HCT116 (cell line): ENCODE measurements at regions not wholly inside any gene's neighbourhood (a gene's known extent, or its start where the extent isn't known, plus 50 kb on each side); places are given as distances from the start of the nearest gene placed in this dataset.
A peak's percentile ranks its signal among the peaks of the same experiment; 100 is the strongest.

ENCODE experiments used
- ATAC-seq: fragments of 200-7000 bp; cut with Tn5 transposase; 2 replicates; pipeline ENCODE4 v1.9.1; 2020; ENCODE audit warnings: mild to moderate bottlenecking, moderate library complexity
- BruUV-seq: library from RNA; stranded (reverse); fragments of 400-500 nt; replicated peaks from 2 replicates; lab custom pipeline; 2021; lab: Mats Ljungman, UMichigan
- CTCF ChIA-PET: fragments of 300-600 bp; sonication (Branson Sonifier 250); formaldehyde crosslinking; loops from one replicate; lab custom pipeline; 2021; ENCODE audit warnings: antibody characterized with exemption; lab: Charles Lee
- POLR2A ChIA-PET: fragments of 300-600, 350-600 bp; sonication (Branson Sonifier 250); formaldehyde crosslinking; loops from one replicate; lab custom pipeline; 2021; ENCODE audit warnings: antibody characterized with exemption; lab: Charles Lee
- RAD21 ChIA-PET, 2 experiments: fragments of 300-600 bp; sonication (Branson Sonifier 250); formaldehyde crosslinking; loops; one replicate each; lab custom pipeline; 2023; ENCODE audit warnings: low total read pairs in 2 of 2; ENCODE audit not compliant: uncharacterized antibody in 2 of 2, unreplicated experiment in 2 of 2, low non-redundant PET in 1 of 2; lab: Charles Lee
- DNase-seq: peaks from one replicate; pipeline ENCODE4 v3.0.0-alpha.2; 2010; ENCODE audit warnings: low read depth, low spot score
- H2AFZ ChIP-seq: fragments of 200-600 bp; shearing (Covaris generic), sonication (generic); 2 replicates; pipeline ENCODE4 v1.6.1; 2017; ENCODE audit warnings: low read depth, mixed run types, mixed read lengths, antibody characterized with exemption, low read length; ENCODE audit not compliant: poor library complexity, severe bottlenecking
- H3K27ac ChIP-seq: 2 replicates; pipeline ENCODE4 v1.5.1; 2012; ENCODE audit warnings: low read depth, low read length
- H3K27me3 ChIP-seq: fragments of 200-600 bp; sonication (generic); 2 replicates; pipeline ENCODE4 v1.6.1; 2016; ENCODE audit warnings: mixed run types, low read length, mixed read lengths; ENCODE audit not compliant: insufficient read depth
- H3K36me3 ChIP-seq, 2 experiments: fragments of 200-500 bp in 1 of 2; fragments of 200-600 bp in 1 of 2; sonication (Bioruptor generic) in 1 of 2; sonication (generic) in 1 of 2; 2 replicates each; pipeline versions ENCODE4 v1.5.1 to v1.6.1; 2014 to 2016; ENCODE audit warnings: low read length in 2 of 2, inconsistent platforms in 1 of 2, mixed read lengths in 1 of 2, mixed run types in 1 of 2; ENCODE audit not compliant: insufficient read depth in 2 of 2, control insufficient read depth in 1 of 2
- H3K4me1 ChIP-seq, 2 experiments: fragments of 200-600 bp in 1 of 2; sonication (generic) in 1 of 2; 2 replicates each; pipeline versions ENCODE4 v1.5.1 to v1.6.1; 2012 to 2017; ENCODE audit warnings: low read length in 2 of 2, inconsistent platforms in 1 of 2, mild to moderate bottlenecking in 1 of 2, mixed read lengths in 1 of 2, mixed run types in 1 of 2, moderate library complexity in 1 of 2; ENCODE audit not compliant: insufficient read depth in 2 of 2, control insufficient read depth in 1 of 2
- H3K4me2 ChIP-seq: fragments of 200-600 bp; sonication (generic); 2 replicates; pipeline ENCODE4 v1.6.1; 2017; ENCODE audit warnings: mixed run types, low read length, mixed read lengths
- H3K4me3 ChIP-seq, 2 experiments: fragments of 200-600 bp in 1 of 2; sonication (generic) in 1 of 2; replicated peaks in 1 of 2; 2 replicates each; pipeline ENCODE4 v1.5.1; 2011 to 2016; ENCODE audit warnings: low read length in 2 of 2, control low read depth in 1 of 2, low read depth in 1 of 2, mild to moderate bottlenecking in 1 of 2, mixed read lengths in 1 of 2, mixed run types in 1 of 2
- H3K79me2 ChIP-seq: fragments of 200-600 bp; sonication (generic); 2 replicates; pipeline ENCODE4 v1.6.1; 2017; ENCODE audit warnings: mild to moderate bottlenecking, mixed run types, low read length, moderate library complexity, mixed read lengths; ENCODE audit not compliant: insufficient read depth
- H3K9ac ChIP-seq: fragments of 200-600 bp; sonication (generic); 2 replicates; pipeline ENCODE4 v1.6.1; 2016; ENCODE audit warnings: low read length, mixed read lengths
- H3K9me2 ChIP-seq: fragments of 200-600 bp; sonication (generic), shearing (Covaris generic); 2 replicates; pipeline ENCODE4 v1.6.1; 2017; ENCODE audit warnings: mixed run types, mild to moderate bottlenecking, moderate library complexity; ENCODE audit not compliant: insufficient read depth
- H3K9me3 ChIP-seq, 2 experiments: fragments of 200-500 bp in 1 of 2; fragments of 200-600 bp in 1 of 2; sonication (Bioruptor generic) in 1 of 2; sonication (generic) in 1 of 2; 2 replicates each; pipeline ENCODE4 v1.6.1; 2014 to 2017; ENCODE audit warnings: low read length in 2 of 2, mixed read lengths in 2 of 2, inconsistent platforms in 1 of 2, low read depth in 1 of 2, mild to moderate bottlenecking in 1 of 2, mixed run types in 1 of 2, moderate library complexity in 1 of 2; ENCODE audit not compliant: control insufficient read depth in 1 of 2, insufficient read depth in 1 of 2
- H4K20me1 ChIP-seq: fragments of 200-600 bp; sonication (generic), shearing (Covaris generic); 2 replicates; pipeline ENCODE4 v1.6.1; 2017; ENCODE audit warnings: mixed run types, mild to moderate bottlenecking, moderate library complexity; ENCODE audit not compliant: insufficient read depth
- CBX3 ChIP-seq: IDR thresholded peaks from 2 replicates; pipeline ENCODE4 v1.6.1; 2012; ENCODE audit warnings: low read depth
- CEBPB ChIP-seq: IDR thresholded peaks from 2 replicates; pipeline ENCODE4 v1.6.1; 2012; ENCODE audit warnings: low read depth
- EGR1 ChIP-seq: IDR thresholded peaks from 2 replicates; pipeline ENCODE4 v1.6.1; 2012; ENCODE audit warnings: low read depth
- EZH2 ChIP-seq: fragments of 200-600 bp; sonication (generic); IDR thresholded peaks from 2 replicates; pipeline ENCODE4 v1.6.1; 2017; ENCODE audit warnings: antibody characterized with exemption, mixed run types
- FOSL1 ChIP-seq: IDR thresholded peaks from 2 replicates; pipeline ENCODE4 v1.6.1; 2012; ENCODE audit warnings: low read depth
- POLR2A ChIP-seq: IDR thresholded peaks from 2 replicates; pipeline ENCODE4 v1.7.0; 2011; ENCODE audit warnings: borderline replicate concordance; ENCODE audit not compliant: insufficient read depth, insufficient read length; ENCODE audit errors: extremely low read depth
- SP1 ChIP-seq: IDR thresholded peaks from 2 replicates; pipeline ENCODE4 v1.6.1; 2012; ENCODE audit warnings: low read depth
- ZFX ChIP-seq: fragments of 450-650 bp; IDR thresholded peaks from 2 replicates; pipeline ENCODE4 v1.6.1; 2017
- ZNF274 ChIP-seq: fragments of 200-500 bp; sonication (Bioruptor generic); IDR thresholded peaks from 2 replicates; pipeline ENCODE4 v1.6.1; 2014; ENCODE audit warnings: mild to moderate bottlenecking, low read depth, low read length, inconsistent platforms
- intact Hi-C: fragments of 100-400 bp; cut with micrococcal nuclease; formaldehyde crosslinking; loops from 2 replicates; pipeline ENCODE4 v1.10.0; 2022
- TF ChIP-seq, protein P1 (sequence below): IDR thresholded peaks from 2 replicates; pipeline ENCODE4 v1.6.1; 2012
- TF ChIP-seq, protein P2 (sequence below): IDR thresholded peaks from 2 replicates; pipeline ENCODE4 v1.6.1; 2012; ENCODE audit warnings: low read depth
- TF ChIP-seq, protein P3 (sequence below): IDR thresholded peaks from 2 replicates; pipeline ENCODE4 v1.6.1; 2012

DNA sequence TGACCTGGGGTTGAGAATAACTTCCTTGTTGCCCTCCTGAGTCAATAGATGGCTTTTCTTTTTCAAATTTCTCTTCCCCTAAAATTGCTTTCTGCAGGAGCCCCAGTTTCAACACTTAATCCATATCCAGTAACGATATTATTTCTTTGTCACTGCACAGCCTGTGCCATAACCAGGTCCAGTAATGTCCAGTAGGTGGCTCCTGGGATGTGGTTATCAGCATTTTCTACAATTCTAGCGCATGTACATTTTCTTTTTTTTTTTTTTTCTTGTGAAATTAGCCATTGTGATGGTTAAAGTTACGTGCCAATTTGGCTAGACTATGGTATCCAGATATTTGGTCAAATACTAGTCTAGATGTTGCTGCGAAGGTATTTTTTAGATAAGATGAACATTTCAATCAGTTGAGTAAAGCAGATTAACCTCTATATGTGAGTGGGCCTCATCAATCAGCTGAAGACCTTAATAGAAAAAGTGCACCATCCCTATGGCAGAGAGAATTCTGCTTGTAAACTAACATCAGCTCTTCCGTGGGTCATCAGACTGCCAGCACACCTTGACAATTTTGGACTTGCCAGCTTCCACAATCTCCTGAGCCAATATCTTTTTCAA, 72.9 kb upstream of the SCG2 start (continued):
- no peak for TF ChIP-seq ZNF274
- TF ChIP-seq SP1 = no peak
- TF ChIP-seq, protein P1, sequence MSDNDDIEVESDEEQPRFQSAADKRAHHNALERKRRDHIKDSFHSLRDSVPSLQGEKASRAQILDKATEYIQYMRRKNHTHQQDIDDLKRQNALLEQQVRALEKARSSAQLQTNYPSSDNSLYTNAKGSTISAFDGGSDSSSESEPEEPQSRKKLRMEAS = no peak
- TF ChIP-seq POLR2A = no peak
- TF ChIP-seq EZH2 = no peak
- no peak for TF ChIP-seq EGR1
- TF ChIP-seq, protein P2, sequence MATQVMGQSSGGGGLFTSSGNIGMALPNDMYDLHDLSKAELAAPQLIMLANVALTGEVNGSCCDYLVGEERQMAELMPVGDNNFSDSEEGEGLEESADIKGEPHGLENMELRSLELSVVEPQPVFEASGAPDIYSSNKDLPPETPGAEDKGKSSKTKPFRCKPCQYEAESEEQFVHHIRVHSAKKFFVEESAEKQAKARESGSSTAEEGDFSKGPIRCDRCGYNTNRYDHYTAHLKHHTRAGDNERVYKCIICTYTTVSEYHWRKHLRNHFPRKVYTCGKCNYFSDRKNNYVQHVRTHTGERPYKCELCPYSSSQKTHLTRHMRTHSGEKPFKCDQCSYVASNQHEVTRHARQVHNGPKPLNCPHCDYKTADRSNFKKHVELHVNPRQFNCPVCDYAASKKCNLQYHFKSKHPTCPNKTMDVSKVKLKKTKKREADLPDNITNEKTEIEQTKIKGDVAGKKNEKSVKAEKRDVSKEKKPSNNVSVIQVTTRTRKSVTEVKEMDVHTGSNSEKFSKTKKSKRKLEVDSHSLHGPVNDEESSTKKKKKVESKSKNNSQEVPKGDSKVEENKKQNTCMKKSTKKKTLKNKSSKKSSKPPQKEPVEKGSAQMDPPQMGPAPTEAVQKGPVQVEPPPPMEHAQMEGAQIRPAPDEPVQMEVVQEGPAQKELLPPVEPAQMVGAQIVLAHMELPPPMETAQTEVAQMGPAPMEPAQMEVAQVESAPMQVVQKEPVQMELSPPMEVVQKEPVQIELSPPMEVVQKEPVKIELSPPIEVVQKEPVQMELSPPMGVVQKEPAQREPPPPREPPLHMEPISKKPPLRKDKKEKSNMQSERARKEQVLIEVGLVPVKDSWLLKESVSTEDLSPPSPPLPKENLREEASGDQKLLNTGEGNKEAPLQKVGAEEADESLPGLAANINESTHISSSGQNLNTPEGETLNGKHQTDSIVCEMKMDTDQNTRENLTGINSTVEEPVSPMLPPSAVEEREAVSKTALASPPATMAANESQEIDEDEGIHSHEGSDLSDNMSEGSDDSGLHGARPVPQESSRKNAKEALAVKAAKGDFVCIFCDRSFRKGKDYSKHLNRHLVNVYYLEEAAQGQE = no peak

DNA sequence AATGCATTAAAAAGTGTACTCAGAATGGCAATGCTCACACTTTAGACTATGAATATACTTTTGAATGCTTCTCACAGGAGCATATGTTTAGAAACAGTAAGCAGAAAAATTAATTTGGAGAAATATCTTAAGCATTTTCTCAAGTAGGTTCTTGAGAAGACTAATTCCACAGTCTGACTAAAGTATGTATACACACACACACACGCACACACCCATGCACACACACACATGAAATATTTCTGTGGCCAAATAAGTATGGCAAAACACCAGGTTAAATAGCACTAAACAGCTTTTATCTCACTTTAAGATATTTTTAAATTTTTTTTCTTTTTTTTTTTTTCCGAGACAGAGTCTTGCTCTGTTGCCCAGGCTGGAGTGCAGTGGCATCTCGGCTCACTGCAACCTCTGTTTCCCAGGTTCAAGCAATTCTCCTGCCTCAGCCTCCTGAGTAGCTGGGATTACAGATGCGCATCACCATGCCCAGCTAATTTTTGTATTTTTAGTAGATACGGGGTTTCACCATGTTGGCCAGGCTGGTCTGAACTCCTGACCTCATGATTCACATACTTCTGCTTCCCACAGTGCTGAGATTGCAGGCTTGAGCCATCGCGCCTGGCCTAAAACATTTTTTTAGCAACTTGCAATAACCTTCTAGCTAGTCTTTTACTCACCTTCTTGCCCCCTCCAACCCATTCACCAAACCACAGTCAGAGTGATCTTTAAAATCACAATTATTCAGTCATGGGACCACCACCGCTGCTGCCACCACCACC, 67.5 kb upstream of the SCG2 start:
- Histone ChIP-seq H3K36me3 (0 out of 4 replicates have a peak, but pooled peaks cover 0 to 6% of the 10 kb centered on the region in 2 experiments), H3K9me3 (no peaks in the 10 kb centered on the region), H3K9ac (no peak overlapping the region), H3K4me3 (no peak overlapping the region), H4K20me1 (no peaks in the 10 kb centered on the region), H2AFZ (no peak overlapping the region), H3K4me1 (peaks cover 19 to 41% of the 10 kb centered on the region in 2 experiments), H3K79me2 (no peaks in the 10 kb centered on the region), H3K27me3 (no peaks in the 10 kb centered on the region), H3K9me2 (no peaks in the 10 kb centered on the region), H3K27ac (no peak overlapping the region), H3K4me2 (no peak overlapping the region)
- POLR2A ChIA-PET = no interaction called here
- ATAC-seq (peak; percentile 29; the same call in 1 of the 2 replicates), DNase-seq (no peak)
- no TSS peak for BruUV-seq
- CTCF ChIA-PET = no interaction called here
- no peak for TF ChIP-seq CEBPB
- TF ChIP-seq ZFX = no peak
- no peak for TF ChIP-seq FOSL1
- no peak for TF ChIP-seq CBX3
- no peak for TF ChIP-seq EGR1
- no peak for TF ChIP-seq ZNF274
- TF ChIP-seq EZH2 = no peak
- TF ChIP-seq, protein P1 = no peak
- no peak for TF ChIP-seq POLR2A
- TF ChIP-seq, protein P2 = no peak
- TF ChIP-seq, protein P3, sequence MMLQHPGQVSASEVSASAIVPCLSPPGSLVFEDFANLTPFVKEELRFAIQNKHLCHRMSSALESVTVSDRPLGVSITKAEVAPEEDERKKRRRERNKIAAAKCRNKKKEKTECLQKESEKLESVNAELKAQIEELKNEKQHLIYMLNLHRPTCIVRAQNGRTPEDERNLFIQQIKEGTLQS = no peak
- intact Hi-C loops = loop anchor here (5.0 to 10.0 kb wide), 2 partner anchors 215 to 417 kb away; no protein-coding TSS in a partner anchor
- RAD21 ChIA-PET = interaction anchor here in 1 of 2 experiments (1.1 kb wide), 1 partner anchor 422 kb away, joined by 3 read pairs; no protein-coding TSS in a partner anchor
